Erythroblast (primary cell): ENCODE measurements at regions not wholly inside any gene's neighbourhood (a gene's known extent, or its start where the extent isn't known, plus 50 kb on each side); places are given as distances from the start of the nearest gene placed in this dataset.

Source experiments
- GATA1 ChIP-seq: IDR thresholded peaks from 2 replicates; pipeline ENCODE4 v1.6.1; 2011; ENCODE audit warnings: low read depth, mild to moderate bottlenecking, control low read depth, low read length, moderate library complexity
- POLR2A ChIP-seq: IDR thresholded peaks from 2 replicates; pipeline ENCODE4 v1.6.1; 2011; ENCODE audit warnings: mild to moderate bottlenecking, low read length

GRCh38 chr17:11140501-11140900 is 100.5 kb upstream of the SHISA6 start:
- TF ChIP-seq POLR2A (no peak), GATA1 (no peak)
